Endothelial cell of hepatic sinusoid (primary cell): ENCODE measurements at regions not wholly inside any gene's neighbourhood (a gene's known extent, or its start where the extent isn't known, plus 50 kb on each side); places are given as distances from the start of the nearest gene placed in this dataset.

ENCODE experiments used
- in situ Hi-C: cut with HindIII; loops from 2 replicates; pipeline ENCODE4 v1.10.0; 2017; ENCODE audit warnings: low sequenced_read_pairs

- in situ Hi-C loops, result no loop called here
Observed at GRCh38 chr14:65926935-65927700, 514.6 kb downstream of the FUT8 start.

GRCh38 chr14:65927931-65928356, 515.4 kb downstream of the FUT8 start:
- in situ Hi-C loops, result no loop called here

- in situ Hi-C loops, result no loop called here
Observed at GRCh38 chr14:65928995-65929394, 516.5 kb downstream of the FUT8 start.

GRCh38 chr14:65933400-65934069, 521.0 kb downstream of the FUT8 start:
- in situ Hi-C loops, result no loop called here

GRCh38 chr14:65934070-65934435, 521.5 kb downstream of the FUT8 start:
- in situ Hi-C loops, result no loop called here

GRCh38 chr14:65936342-65936975, 523.9 kb downstream of the FUT8 start:
- in situ Hi-C loops, result no loop called here

GRCh38 chr14:65937079-65937959, 524.8 kb downstream of the FUT8 start:
- in situ Hi-C loops, result no loop called here

GRCh38 chr14:65937960-65938316, 525.4 kb downstream of the FUT8 start:
- in situ Hi-C loops, result no loop called here

- in situ Hi-C loops, result no loop called here
Observed at GRCh38 chr14:65938738-65939137, 526.2 kb downstream of the FUT8 start.

GRCh38 chr14:65939184-65939583, 526.7 kb downstream of the FUT8 start:
- in situ Hi-C loops, result no loop called here

GRCh38 chr14:65940056-65940735, 527.7 kb downstream of the FUT8 start:
- in situ Hi-C loops, result no loop called here

GRCh38 chr14:65941091-65941490, 528.6 kb downstream of the FUT8 start:
- in situ Hi-C loops, result no loop called here

GRCh38 chr14:65943150-65943549, 530.6 kb downstream of the FUT8 start:
- in situ Hi-C loops, result no loop called here

- in situ Hi-C loops, result no loop called here
Observed at GRCh38 chr14:65943916-65944410, 531.4 kb downstream of the FUT8 start.

GRCh38 chr14:65945327-65945726, 532.8 kb downstream of the FUT8 start:
- in situ Hi-C loops, result no loop called here

GRCh38 chr14:65946494-65946893, 534.0 kb downstream of the FUT8 start:
- in situ Hi-C loops, result no loop called here

- in situ Hi-C loops, result no loop called here
Observed at GRCh38 chr14:65948302-65948701, 535.8 kb downstream of the FUT8 start.

GRCh38 chr14:65949711-65950516, 536.3 kb upstream of the CCDC196 start:
- in situ Hi-C loops, result no loop called here

- in situ Hi-C loops, result no loop called here
Observed at GRCh38 chr14:65954942-65955341, 531.2 kb upstream of the CCDC196 start.
